GM19468 (cell line): ENCODE measurements at regions not wholly inside any gene's neighbourhood (a gene's known extent, or its start where the extent isn't known, plus 50 kb on each side); places are given as distances from the start of the nearest gene placed in this dataset.
"Not testable (repeated sequence)": the region's sequence is repeated elsewhere in the genome, so short reads cannot be mapped to it uniquely, and the experiment has no call there.

ENCODE experiments used
- ATAC-seq: cut with Tn5 transposase; IDR thresholded peaks from one replicate; pipeline ENCODE4 v1.9.1; 2021; ENCODE audit warnings: mild to moderate bottlenecking, moderate library complexity, moderate number of reproducible peaks; ENCODE audit not compliant: unreplicated experiment; ENCODE audit errors: extremely low read depth

GRCh38 chr4:66522244-66522643 lies 852.0 kb upstream of the EPHA5 start:
- no peak for ATAC-seq

- no peak for ATAC-seq
Observed at GRCh38 chr4:66516940-66517339, 846.7 kb upstream of the EPHA5 start.

GRCh38 chr4:66506985-66507384 lies 836.7 kb upstream of the EPHA5 start:
- no peak for ATAC-seq

GRCh38 chr4:66501997-66502396 lies 831.7 kb upstream of the EPHA5 start:
- no peak for ATAC-seq

- ATAC-seq = no peak
Observed at GRCh38 chr4:66490729-66491128, 820.4 kb upstream of the EPHA5 start.

- no peak for ATAC-seq
Observed at GRCh38 chr4:66489783-66490452, 819.6 kb upstream of the EPHA5 start.

GRCh38 chr4:66489370-66489769 lies 819.1 kb upstream of the EPHA5 start:
- ATAC-seq = no peak

GRCh38 chr4:66486068-66486467 lies 815.8 kb upstream of the EPHA5 start:
- ATAC-seq = no peak

- ATAC-seq = no peak
Observed at GRCh38 chr4:66482186-66482585, 811.9 kb upstream of the EPHA5 start.

GRCh38 chr4:66475596-66475995 lies 805.3 kb upstream of the EPHA5 start:
- no peak for ATAC-seq

- no peak for ATAC-seq
Observed at GRCh38 chr4:66465111-66465510, 794.8 kb upstream of the EPHA5 start.

GRCh38 chr4:66462890-66463289 lies 792.6 kb upstream of the EPHA5 start:
- not testable (repeated sequence) for ATAC-seq

- ATAC-seq = no peak
Observed at GRCh38 chr4:66451741-66452140, 781.5 kb upstream of the EPHA5 start.

- ATAC-seq = no peak
Observed at GRCh38 chr4:66443008-66443407, 772.7 kb upstream of the EPHA5 start.

- ATAC-seq = no peak
Observed at GRCh38 chr4:66439508-66439907, 769.2 kb upstream of the EPHA5 start.

- ATAC-seq = no peak
Observed at GRCh38 chr4:66433706-66434105, 763.4 kb upstream of the EPHA5 start.

- no peak for ATAC-seq
Observed at GRCh38 chr4:66430856-66431255, 760.6 kb upstream of the EPHA5 start.

- no peak for ATAC-seq
Observed at GRCh38 chr4:66429276-66429675, 759.0 kb upstream of the EPHA5 start.

GRCh38 chr4:66416425-66416824 lies 746.1 kb upstream of the EPHA5 start:
- no peak for ATAC-seq

GRCh38 chr4:66404141-66404540 lies 733.9 kb upstream of the EPHA5 start:
- ATAC-seq = no peak

- ATAC-seq = no peak
Observed at GRCh38 chr4:66376921-66377320, 706.6 kb upstream of the EPHA5 start.

- no peak for ATAC-seq
Observed at GRCh38 chr4:66376396-66376795, 706.1 kb upstream of the EPHA5 start.

GRCh38 chr4:66373268-66373667 lies 703.0 kb upstream of the EPHA5 start:
- no peak for ATAC-seq
